Mesendoderm (in vitro differentiated cells): ENCODE measurements at regions not wholly inside any gene's neighbourhood (a gene's known extent, or its start where the extent isn't known, plus 50 kb on each side); places are given as distances from the start of the nearest gene placed in this dataset.

ENCODE experiments used
- DNase-seq: peaks from one replicate; pipeline ENCODE4 v3.0.0; 2013
- H2AK5ac ChIP-seq: 2 replicates; pipeline ENCODE4 v1.6.1; 2013; ENCODE audit warnings: low read length, inconsistent platforms
- H2BK120ac ChIP-seq: 2 replicates; pipeline ENCODE4 v1.6.1; 2013; ENCODE audit warnings: low read depth, mild to moderate bottlenecking, low read length, moderate library complexity, mixed read lengths
- H2BK15ac ChIP-seq: replicated peaks from 2 replicates; pipeline ENCODE4 v1.6.1; 2013; ENCODE audit warnings: low read depth, mild to moderate bottlenecking, moderate library complexity
- H2BK5ac ChIP-seq: 2 replicates; pipeline ENCODE4 v1.6.1; 2013; ENCODE audit warnings: low read length, inconsistent platforms
- H3K18ac ChIP-seq: 2 replicates; pipeline ENCODE4 v1.6.1; 2013; ENCODE audit warnings: mild to moderate bottlenecking, low read length, mixed read lengths
- H3K23ac ChIP-seq: one replicate; pipeline ENCODE4 v1.6.1; 2013; ENCODE audit warnings: low read length
- H3K27ac ChIP-seq: 2 replicates; pipeline ENCODE4 v1.5.1; 2013; ENCODE audit warnings: low read depth, mild to moderate bottlenecking, inconsistent platforms, low read length, moderate library complexity
- H3K27me3 ChIP-seq: 2 replicates; pipeline ENCODE4 v1.6.1; 2013; ENCODE audit warnings: low read length, control low read depth, mild to moderate bottlenecking, inconsistent platforms; ENCODE audit not compliant: insufficient read depth, poor library complexity
- H3K36me3 ChIP-seq: 2 replicates; pipeline ENCODE4 v1.6.1; 2013; ENCODE audit warnings: low read length, inconsistent platforms; ENCODE audit not compliant: control insufficient read depth, insufficient read depth
- H3K4ac ChIP-seq: one replicate; pipeline ENCODE4 v1.6.1; 2013; ENCODE audit warnings: low read depth, mild to moderate bottlenecking, low read length, moderate library complexity
- H3K4me1 ChIP-seq: 2 replicates; pipeline ENCODE4 v1.6.1; 2013; ENCODE audit warnings: low read depth, low read length, inconsistent platforms; ENCODE audit not compliant: control insufficient read depth
- H3K4me2 ChIP-seq: 2 replicates; pipeline ENCODE4 v1.6.1; 2013; ENCODE audit warnings: low read length
- H3K4me3 ChIP-seq: 2 replicates; pipeline ENCODE4 v1.5.1; 2013; ENCODE audit warnings: mild to moderate bottlenecking, low read length
- H3K56ac ChIP-seq: one replicate; pipeline ENCODE4 v1.6.1; 2013; ENCODE audit warnings: low read length
- H3K79me1 ChIP-seq: 2 replicates; pipeline ENCODE4 v1.6.1; 2013; ENCODE audit warnings: low read length, inconsistent platforms
- H3K79me2 ChIP-seq: 2 replicates; pipeline ENCODE4 v1.6.1; 2013; ENCODE audit warnings: mild to moderate bottlenecking, low read length; ENCODE audit not compliant: control insufficient read depth, insufficient read depth
- H3K9ac ChIP-seq: 2 replicates; pipeline ENCODE4 v1.6.1; 2013; ENCODE audit warnings: low read length, inconsistent platforms
- H4K5ac ChIP-seq: one replicate; pipeline ENCODE4 v1.6.1; 2013; ENCODE audit warnings: low read length
- H4K8ac ChIP-seq: one replicate; pipeline ENCODE4 v1.6.1; 2013; ENCODE audit warnings: low read depth, mild to moderate bottlenecking, control low read depth, low read length, moderate library complexity
- WGBS: extraction: QIAGEN DNeasy Blood & Tissue Kit; methylation state at CpG from one replicate; pipeline ENCODE4 v1.1.7; 2013; ENCODE audit warnings: low lambda C conversion rate, missing lambda C conversion rate; ENCODE audit not compliant: insufficient coverage; ENCODE audit errors: extremely low coverage; 5-methylcytosine and 5-hydroxymethylcytosine counted together

- H2BK120ac ChIP-seq, result no peak overlapping the region
- WGBS, result no CpG with 5 or more reads among the region's 6 CpGs
- H2BK15ac ChIP-seq, result no peak overlapping the region
- H4K8ac ChIP-seq, result no peak overlapping the region
- no peak overlapping the region for H4K5ac ChIP-seq
- DNase-seq, result peak; percentile 25
- no peak overlapping the region for H3K27ac ChIP-seq
- H3K4ac ChIP-seq, result no peak overlapping the region
- H3K79me2 ChIP-seq, result no peaks in the 10 kb centered on the region
- no peak overlapping the region for H3K4me3 ChIP-seq
- no peaks in the 10 kb centered on the region for H3K36me3 ChIP-seq
- H3K4me1 ChIP-seq, result no peaks in the 10 kb centered on the region
- H2BK5ac ChIP-seq, result no peak overlapping the region
- no peaks in the 10 kb centered on the region for H3K79me1 ChIP-seq
- H3K27me3 ChIP-seq, result no peaks in the 10 kb centered on the region
- H3K4me2 ChIP-seq, result no peak overlapping the region
- no peak overlapping the region for H2AK5ac ChIP-seq
- no peak overlapping the region for H3K18ac ChIP-seq
- no peak overlapping the region for H3K56ac ChIP-seq
- no peak overlapping the region for H3K23ac ChIP-seq
- no peak overlapping the region for H3K9ac ChIP-seq
Observed at GRCh38 chr6:156310701-156311100, 466.5 kb upstream of the ARID1B start.

- Histone ChIP-seq H2AK5ac (no peak overlapping the region), H3K9ac (no peak overlapping the region), H4K8ac (no peak overlapping the region), H2BK15ac (no peak overlapping the region), H3K4me3 (no peak overlapping the region), H3K27ac (no peak overlapping the region), H4K5ac (no peak overlapping the region), H3K79me1 (no peaks in the 10 kb centered on the region), H2BK5ac (no peak overlapping the region), H3K4ac (no peak overlapping the region), H3K4me1 (no peaks in the 10 kb centered on the region), H3K56ac (no peak overlapping the region), H3K23ac (no peak overlapping the region), H2BK120ac (no peak overlapping the region), H3K79me2 (no peaks in the 10 kb centered on the region), H3K27me3 (no peaks in the 10 kb centered on the region), H3K18ac (no peak overlapping the region), H3K36me3 (no peaks in the 10 kb centered on the region), H3K4me2 (no peak overlapping the region)
- no peak for DNase-seq
- WGBS, result no CpG with 5 or more reads among the region's 7 CpGs
Observed at GRCh38 chr6:156309017-156309416, 468.2 kb upstream of the ARID1B start.

DNA sequence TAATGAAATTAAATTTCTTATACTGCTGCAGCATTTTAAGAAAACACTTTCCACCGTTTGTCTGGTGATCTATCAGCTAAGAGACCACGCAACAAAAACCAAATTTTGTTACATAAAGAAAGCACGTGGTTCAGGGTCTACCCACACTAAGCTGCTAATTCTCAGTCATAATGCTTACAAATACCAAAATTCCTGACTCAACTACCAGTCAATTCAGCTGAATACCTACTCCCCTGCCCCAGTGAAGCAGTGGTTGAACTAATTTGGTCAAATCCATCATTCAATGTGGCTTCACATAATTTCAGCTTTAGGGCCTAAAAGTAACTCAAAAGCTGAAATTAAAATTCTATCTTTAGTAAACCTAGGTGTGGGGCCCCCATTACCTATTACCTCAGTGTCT is 468.6 kb upstream of the ARID1B start:
- Histone ChIP-seq H3K23ac (no peak overlapping the region), H3K4me2 (no peak overlapping the region), H3K79me2 (no peaks in the 10 kb centered on the region), H3K18ac (no peak overlapping the region), H2AK5ac (no peak overlapping the region), H3K27ac (no peak overlapping the region), H3K27me3 (no peaks in the 10 kb centered on the region), H3K36me3 (no peaks in the 10 kb centered on the region), H3K79me1 (no peaks in the 10 kb centered on the region), H3K4me3 (no peak overlapping the region), H3K4me1 (no peaks in the 10 kb centered on the region), H4K8ac (no peak overlapping the region), H2BK120ac (no peak overlapping the region), H4K5ac (no peak overlapping the region), H2BK5ac (no peak overlapping the region), H2BK15ac (no peak overlapping the region), H3K4ac (no peak overlapping the region), H3K56ac (no peak overlapping the region), H3K9ac (no peak overlapping the region)
- no peak for DNase-seq
- WGBS, result no CpG with 5 or more reads among the region's 3 CpGs

DNA sequence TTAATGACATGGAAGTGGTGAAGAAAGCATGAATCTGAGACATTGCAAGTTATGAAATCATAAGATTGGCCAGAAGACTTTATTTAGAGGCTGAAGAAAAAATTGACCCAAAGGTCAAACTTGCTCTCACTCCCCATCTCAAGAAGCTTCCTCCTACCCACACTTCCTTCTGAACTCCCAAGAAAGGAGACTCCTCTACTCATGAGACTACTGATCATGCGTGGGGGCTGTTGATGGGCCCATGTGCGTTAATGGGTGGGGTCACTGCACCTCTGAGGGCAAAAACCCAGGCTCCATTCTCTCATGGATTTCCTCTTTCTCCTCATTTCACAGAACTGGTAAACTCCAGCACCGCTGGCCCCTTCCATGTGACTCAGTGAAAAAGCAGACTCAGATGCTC is 470.6 kb upstream of the ARID1B start:
- Histone ChIP-seq H3K23ac (no peak overlapping the region), H3K79me2 (no peaks in the 10 kb centered on the region), H2BK15ac (no peak overlapping the region), H3K27ac (no peak overlapping the region), H3K56ac (no peak overlapping the region), H2BK5ac (no peak overlapping the region), H4K8ac (no peak overlapping the region), H3K4me3 (no peak overlapping the region), H3K27me3 (no peaks in the 10 kb centered on the region), H2BK120ac (no peak overlapping the region), H3K18ac (no peak overlapping the region), H3K4me2 (no peak overlapping the region), H3K4ac (no peak overlapping the region), H4K5ac (no peak overlapping the region), H3K79me1 (no peaks in the 10 kb centered on the region), H3K36me3 (no peaks in the 10 kb centered on the region), H3K4me1 (no peaks in the 10 kb centered on the region), H3K9ac (no peak overlapping the region), H2AK5ac (no peak overlapping the region)
- no peak for DNase-seq
- no CpG with 5 or more reads among the region's 3 CpGs for WGBS

DNA sequence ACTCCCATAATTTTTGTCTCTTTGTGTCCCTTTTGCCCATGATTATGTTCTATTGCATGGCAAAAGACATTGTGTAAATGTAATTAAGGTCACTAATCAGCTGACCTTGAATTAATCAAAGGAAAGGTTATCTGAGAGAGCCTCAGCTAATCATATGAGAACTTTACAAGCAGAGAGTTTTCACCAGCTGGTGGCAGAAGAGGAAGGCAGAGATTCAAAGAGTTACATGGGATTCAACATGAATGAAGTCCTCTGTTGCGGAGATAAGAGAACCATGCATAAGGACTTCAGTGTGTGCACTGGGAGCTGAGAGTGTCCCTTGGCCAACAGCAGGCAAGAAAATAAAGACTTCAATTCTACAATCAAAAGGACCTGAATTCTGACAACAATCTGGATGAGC is 494.1 kb upstream of the ARID1B start:
- Histone ChIP-seq H3K79me1 (no peaks in the 10 kb centered on the region), H2BK15ac (no peak overlapping the region), H2AK5ac (no peak overlapping the region), H3K9ac (no peak overlapping the region), H3K4ac (no peak overlapping the region), H3K4me3 (no peak overlapping the region), H3K18ac (no peak overlapping the region), H4K5ac (no peak overlapping the region), H3K4me1 (no peaks in the 10 kb centered on the region), H3K36me3 (no peaks in the 10 kb centered on the region), H3K79me2 (no peaks in the 10 kb centered on the region), H2BK120ac (no peak overlapping the region), H3K4me2 (no peak overlapping the region), H2BK5ac (no peak overlapping the region), H3K56ac (no peak overlapping the region), H3K27ac (no peak overlapping the region), H3K27me3 (no peaks in the 10 kb centered on the region), H3K23ac (no peak overlapping the region), H4K8ac (no peak overlapping the region)
- peak; percentile 23 for DNase-seq
- no CpG with 5 or more reads among the region's 1 CpG for WGBS

GRCh38 chr6:156282087-156282486 is 495.1 kb upstream of the ARID1B start:
- DNase-seq, result no peak
- Histone ChIP-seq H3K4me1 (no peaks in the 10 kb centered on the region), H3K23ac (no peak overlapping the region), H3K56ac (no peak overlapping the region), H2BK15ac (no peak overlapping the region), H4K8ac (no peak overlapping the region), H3K79me1 (no peaks in the 10 kb centered on the region), H3K79me2 (no peaks in the 10 kb centered on the region), H3K18ac (no peak overlapping the region), H3K9ac (no peak overlapping the region), H3K27me3 (no peaks in the 10 kb centered on the region), H2BK5ac (no peak overlapping the region), H3K4me3 (no peak overlapping the region), H3K4ac (no peak overlapping the region), H3K4me2 (no peak overlapping the region), H3K36me3 (no peaks in the 10 kb centered on the region), H2BK120ac (no peak overlapping the region), H4K5ac (no peak overlapping the region), H2AK5ac (no peak overlapping the region), H3K27ac (no peak overlapping the region)
- no CpG with 5 or more reads among the region's 1 CpG for WGBS
